NCI-H2227 (cell line): ENCODE measurements at regions not wholly inside any gene's neighbourhood (a gene's known extent, or its start where the extent isn't known, plus 50 kb on each side); places are given as distances from the start of the nearest gene placed in this dataset.

Source experiments
- DNase-seq: peaks from one replicate; lab custom pipeline; 2025; ENCODE audit not compliant: unreplicated experiment; lab: John Stamatoyannopoulos, UW

- DNase-seq: no peak
These were observed 322.9 kb downstream of the NFIB start for GRCh38 chr9:13990994-13991393.

- no peak for DNase-seq
These were observed 323.6 kb downstream of the NFIB start for GRCh38 chr9:13990331-13990730.

- no peak for DNase-seq
These were observed 325.0 kb downstream of the NFIB start for GRCh38 chr9:13988944-13989343.

GRCh38 chr9:13983607-13984006 lies 330.3 kb downstream of the NFIB start:
- DNase-seq: no peak

- DNase-seq: no peak
These were observed 334.0 kb downstream of the NFIB start for GRCh38 chr9:13979941-13980318.

GRCh38 chr9:13975611-13976290 lies 338.2 kb downstream of the NFIB start:
- DNase-seq: no peak

GRCh38 chr9:13974891-13975290 lies 339.1 kb downstream of the NFIB start:
- DNase-seq: no peak

- no peak for DNase-seq
These were observed 341.8 kb downstream of the NFIB start for GRCh38 chr9:13971966-13972655.

- DNase-seq: no peak
These were observed 342.5 kb downstream of the NFIB start for GRCh38 chr9:13971415-13971814.

GRCh38 chr9:13970426-13970825 lies 343.5 kb downstream of the NFIB start:
- DNase-seq: no peak

- DNase-seq: no peak
These were observed 343.9 kb downstream of the NFIB start for GRCh38 chr9:13970018-13970417.

GRCh38 chr9:13967438-13967837 lies 346.5 kb downstream of the NFIB start:
- DNase-seq: no peak

GRCh38 chr9:13967011-13967410 lies 346.9 kb downstream of the NFIB start:
- no peak for DNase-seq

- DNase-seq: no peak
These were observed 350.8 kb downstream of the NFIB start for GRCh38 chr9:13963005-13963653.

GRCh38 chr9:13962006-13962405 lies 351.9 kb downstream of the NFIB start:
- no peak for DNase-seq

- no peak for DNase-seq
These were observed 353.8 kb downstream of the NFIB start for GRCh38 chr9:13960011-13960765.

- DNase-seq: no peak
These were observed 355.3 kb downstream of the NFIB start for GRCh38 chr9:13958672-13959071.

GRCh38 chr9:13957089-13957488 lies 356.9 kb downstream of the NFIB start:
- DNase-seq: no peak

GRCh38 chr9:13956107-13956506 lies 357.8 kb downstream of the NFIB start:
- DNase-seq: no peak

- peak; percentile 76 for DNase-seq
These were observed 361.0 kb downstream of the NFIB start for GRCh38 chr9:13952906-13953305.

- no peak for DNase-seq
These were observed 365.9 kb downstream of the NFIB start for GRCh38 chr9:13948037-13948436.

- no peak for DNase-seq
These were observed 370.8 kb downstream of the NFIB start for GRCh38 chr9:13943176-13943575.
